Left renal cortex interstitium (tissue), 4 donors: ENCODE measurements at regions not wholly inside any gene's neighbourhood (a gene's known extent, or its start where the extent isn't known, plus 50 kb on each side); places are given as distances from the start of the nearest gene placed in this dataset.
"Not testable (repeated sequence)": the region's sequence is repeated elsewhere in the genome, so short reads cannot be mapped to it uniquely, and the experiment has no call there.

Experiments
- DNase-seq, 4 donors: peaks; one replicate each; pipeline ENCODE4 v3.0.0-alpha.2; 2013; ENCODE audit warnings: low read depth in 4 of 4, low spot score in 2 of 4, missing footprints in 1 of 4

GRCh38 chr13:62115831-62116230 lies 700.2 kb upstream of the PCDH20 start:
- no peak for DNase-seq

GRCh38 chr13:62113179-62113578 lies 697.5 kb upstream of the PCDH20 start:
- no peak for DNase-seq

- DNase-seq = no peak
Measured at GRCh38 chr13:62110079-62110478, 694.4 kb upstream of the PCDH20 start.

- DNase-seq = not testable (repeated sequence)
Measured at GRCh38 chr13:62104136-62104535, 688.5 kb upstream of the PCDH20 start.

GRCh38 chr13:62096652-62097051 lies 681.0 kb upstream of the PCDH20 start:
- DNase-seq = no peak

- DNase-seq = no peak
Measured at GRCh38 chr13:62094932-62095331, 679.3 kb upstream of the PCDH20 start.

- DNase-seq = no peak
Measured at GRCh38 chr13:62093984-62094780, 678.5 kb upstream of the PCDH20 start.

GRCh38 chr13:62092949-62093348 lies 677.3 kb upstream of the PCDH20 start:
- no peak for DNase-seq

- no peak for DNase-seq
Measured at GRCh38 chr13:62092536-62092935, 676.9 kb upstream of the PCDH20 start.

GRCh38 chr13:62088165-62088564 lies 672.5 kb upstream of the PCDH20 start:
- no peak for DNase-seq

GRCh38 chr13:62087124-62087523 lies 671.5 kb upstream of the PCDH20 start:
- no peak for DNase-seq

GRCh38 chr13:62085337-62086229 lies 669.9 kb upstream of the PCDH20 start:
- no peak for DNase-seq

GRCh38 chr13:62084728-62085127 lies 669.1 kb upstream of the PCDH20 start:
- no peak for DNase-seq

GRCh38 chr13:62067821-62068220 lies 652.2 kb upstream of the PCDH20 start:
- DNase-seq = no peak

GRCh38 chr13:62065016-62065415 lies 649.4 kb upstream of the PCDH20 start:
- no peak for DNase-seq

GRCh38 chr13:62061751-62062150 lies 646.1 kb upstream of the PCDH20 start:
- DNase-seq = no peak

GRCh38 chr13:62060570-62060969 lies 644.9 kb upstream of the PCDH20 start:
- DNase-seq = no peak

GRCh38 chr13:62057286-62057685 lies 641.6 kb upstream of the PCDH20 start:
- no peak for DNase-seq

- DNase-seq = no peak
Measured at GRCh38 chr13:62049992-62050391, 634.3 kb upstream of the PCDH20 start.

GRCh38 chr13:62046512-62046911 lies 630.9 kb upstream of the PCDH20 start:
- no peak for DNase-seq

GRCh38 chr13:62043600-62043999 lies 628.0 kb upstream of the PCDH20 start:
- DNase-seq = no peak

GRCh38 chr13:62040806-62041205 lies 625.2 kb upstream of the PCDH20 start:
- DNase-seq = no peak
